IMR-90 (cell line): ENCODE measurements at regions not wholly inside any gene's neighbourhood (a gene's known extent, or its start where the extent isn't known, plus 50 kb on each side); places are given as distances from the start of the nearest gene placed in this dataset.

Source experiments
- ATAC-seq: fragments of 200-7000 bp; cut with Tn5 transposase; 2 replicates; pipeline ENCODE4 v1.9.1; 2020; ENCODE audit warnings: low read depth, mild to moderate bottlenecking, moderate library complexity
- BruUV-seq: library from RNA; stranded (reverse); fragments of 400-500 nt; replicated peaks from 2 replicates; lab custom pipeline; 2021; lab: Mats Ljungman, UMichigan
- CTCF ChIA-PET: fragments of 300-600 bp; formaldehyde crosslinking; extraction: SDS; loops from one replicate; lab custom pipeline; 2021; ENCODE audit warnings: antibody characterized with exemption; lab: Yijun Ruan, JAX
- POLR2A ChIA-PET: fragments of 300-600 bp; sonication (Branson Sonifier 250); formaldehyde crosslinking; loops from one replicate; lab custom pipeline; 2022; ENCODE audit warnings: antibody characterized with exemption; ENCODE audit not compliant: unreplicated experiment; lab: Charles Lee
- DNase-seq: peaks from one replicate; pipeline ENCODE4 v3.0.0; 2013
- H2AFZ ChIP-seq: replicated peaks from 2 replicates; pipeline ENCODE3; 2013; ENCODE audit warnings: low read length, mild to moderate bottlenecking; ENCODE audit not compliant: poor library complexity
- H2AK5ac ChIP-seq: 2 replicates; pipeline ENCODE4 v1.6.1; 2013; ENCODE audit warnings: low read depth, low read length, inconsistent platforms
- H2AK9ac ChIP-seq: replicated peaks from 2 replicates; pipeline ENCODE3; 2013; ENCODE audit warnings: mild to moderate bottlenecking, low read depth, low read length, moderate library complexity; ENCODE audit not compliant: poor library complexity
- H2BK120ac ChIP-seq: 2 replicates; pipeline ENCODE4 v1.6.1; 2013; ENCODE audit warnings: low read depth, low read length, inconsistent platforms
- H2BK15ac ChIP-seq: 3 replicates; pipeline ENCODE4 v1.6.1; 2013; ENCODE audit warnings: low read depth, low read length, inconsistent platforms
- H2BK20ac ChIP-seq: 2 replicates; pipeline ENCODE4 v1.6.1; 2013; ENCODE audit warnings: low read depth, mild to moderate bottlenecking, inconsistent platforms, low read length, moderate library complexity
- H2BK5ac ChIP-seq: 2 replicates; pipeline ENCODE4 v1.6.1; 2013; ENCODE audit warnings: mild to moderate bottlenecking, low read depth, low read length, inconsistent platforms; ENCODE audit not compliant: poor library complexity, severe bottlenecking
- H3K14ac ChIP-seq: replicated peaks from 2 replicates; pipeline ENCODE4 v1.6.1; 2013; ENCODE audit warnings: low read depth, low read length, inconsistent platforms
- H3K18ac ChIP-seq: 2 replicates; pipeline ENCODE4 v1.6.1; 2013; ENCODE audit warnings: low read depth, low read length, control low read depth
- H3K23ac ChIP-seq: 2 replicates; pipeline ENCODE4 v1.6.1; 2013; ENCODE audit warnings: low read depth, low read length, inconsistent platforms
- H3K27ac ChIP-seq: 2 replicates; pipeline ENCODE4 v1.5.1; 2013; ENCODE audit warnings: mild to moderate bottlenecking, control low read depth, low read length; ENCODE audit not compliant: insufficient read depth
- H3K27me3 ChIP-seq: 2 replicates; pipeline ENCODE4 v1.6.1; 2013; ENCODE audit warnings: low read length; ENCODE audit not compliant: control insufficient read depth, insufficient read depth
- H3K36me3 ChIP-seq: 2 replicates; pipeline ENCODE4 v1.6.1; 2013; ENCODE audit warnings: low read length, mixed read lengths; ENCODE audit not compliant: control insufficient read depth, insufficient read depth
- H3K4ac ChIP-seq: 2 replicates; pipeline ENCODE4 v1.6.1; 2013; ENCODE audit warnings: low read depth, low read length, inconsistent platforms
- H3K4me1 ChIP-seq: 2 replicates; pipeline ENCODE4 v1.6.1; 2013; ENCODE audit warnings: low read length, mixed read lengths; ENCODE audit not compliant: control insufficient read depth, insufficient read depth
- H3K4me2 ChIP-seq: 2 replicates; pipeline ENCODE4 v1.6.1; 2013; ENCODE audit warnings: low read depth, mild to moderate bottlenecking, control low read depth, low read length, moderate library complexity
- H3K4me3 ChIP-seq: 2 replicates; pipeline ENCODE4 v1.5.1; 2013; ENCODE audit warnings: low read depth, mild to moderate bottlenecking, control low read depth, low read length, moderate library complexity; ENCODE audit not compliant: insufficient read depth
- H3K56ac ChIP-seq: 2 replicates; pipeline ENCODE4 v1.6.1; 2013; ENCODE audit warnings: low read length, inconsistent platforms; ENCODE audit not compliant: insufficient read depth; ENCODE audit errors: extremely low read depth
- H3K79me1 ChIP-seq, 2 experiments: 2 replicates each; pipeline ENCODE4 v1.6.1; 2013; ENCODE audit warnings: low read length in 2 of 2, inconsistent platforms in 1 of 2, low read depth in 1 of 2
- H3K9ac ChIP-seq: 2 replicates; pipeline ENCODE4 v1.6.1; 2013; ENCODE audit warnings: low read depth, low read length, control low read depth
- H3K9me1 ChIP-seq: 2 replicates; pipeline ENCODE4 v1.6.1; 2013; ENCODE audit warnings: low read length, inconsistent platforms; ENCODE audit not compliant: insufficient read depth
- H3K9me3 ChIP-seq: 2 replicates; pipeline ENCODE4 v1.6.1; 2013; ENCODE audit warnings: low read length; ENCODE audit not compliant: control insufficient read depth, insufficient read depth
- H4K20me1 ChIP-seq: 2 replicates; pipeline ENCODE4 v1.6.1; 2013; ENCODE audit warnings: low read length, inconsistent platforms; ENCODE audit not compliant: insufficient read depth
- H4K5ac ChIP-seq: 2 replicates; pipeline ENCODE4 v1.6.1; 2013; ENCODE audit warnings: mild to moderate bottlenecking, low read depth, low read length, control low read depth
- H4K8ac ChIP-seq, 2 experiments: 2 replicates each; pipeline ENCODE4 v1.6.1; 2013; ENCODE audit warnings: low read depth in 2 of 2, low read length in 2 of 2, control low read depth in 1 of 2, inconsistent platforms in 1 of 2
- H4K91ac ChIP-seq: 2 replicates; pipeline ENCODE4 v1.6.1; 2013; ENCODE audit warnings: low read depth, low read length, inconsistent platforms; ENCODE audit not compliant: insufficient read depth
- CEBPB ChIP-seq: IDR thresholded peaks from 2 replicates; pipeline ENCODE4 v1.6.1; 2012; ENCODE audit warnings: low read depth, low read length, improper control_type of control experiment
- MAFK ChIP-seq: IDR thresholded peaks from 2 replicates; pipeline ENCODE4 v1.6.1; 2012; ENCODE audit warnings: low read depth, low read length, improper control_type of control experiment
- dilution Hi-C: fragments of 300-500 bp; cut with HindIII; formaldehyde crosslinking; loops from one replicate; pipeline ENCODE4 v1.14.3; 2018; ENCODE audit warnings: low sequenced_read_pairs; ENCODE audit not compliant: unreplicated experiment
- in situ Hi-C: fragments of 300-500 bp; cut with MboI; formaldehyde crosslinking; loops from 3 replicates; pipeline ENCODE4 v1.14.3; 2019; ENCODE audit warnings: low sequenced_read_pairs, inconsistent platforms, mixed read lengths
- intact Hi-C: fragments of 100-400 bp; cut with micrococcal nuclease; formaldehyde crosslinking; loops from 2 replicates; pipeline ENCODE4 v1.10.0; 2022

DNA sequence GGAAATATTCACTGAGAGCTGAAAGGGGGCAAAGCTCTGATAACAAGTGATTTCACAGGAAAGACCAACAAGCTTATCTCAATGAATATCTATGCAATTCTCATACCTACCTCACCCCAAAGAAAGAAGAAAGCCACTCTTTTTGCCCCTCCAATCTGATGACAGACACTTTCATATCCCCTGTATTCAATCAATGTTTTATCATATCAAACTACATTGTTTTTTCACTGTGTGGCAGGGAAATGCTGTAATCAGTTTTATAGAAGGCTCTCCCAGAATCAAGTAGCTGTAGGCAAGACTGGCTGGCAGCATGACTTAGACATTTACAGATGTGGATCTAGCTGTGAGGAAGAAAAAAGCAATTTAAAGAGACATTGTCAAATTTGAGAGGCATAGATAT, 81.3 kb upstream of the PIK3C3 start:
- H3K23ac ChIP-seq = no peak overlapping the region
- no peaks in the 10 kb centered on the region for H3K79me1 ChIP-seq
- H3K4me1 ChIP-seq = peaks cover 2% of the 10 kb centered on the region
- H3K4me3 ChIP-seq = no peak overlapping the region
- no peak overlapping the region for H3K9ac ChIP-seq
- no peaks in the 10 kb centered on the region for H3K9me3 ChIP-seq
- no peak overlapping the region for H3K27ac ChIP-seq
- H3K56ac ChIP-seq = no peak overlapping the region
- H3K14ac ChIP-seq = no peak overlapping the region
- no peak overlapping the region for H2BK20ac ChIP-seq
- H3K18ac ChIP-seq = no peak overlapping the region
- H2BK5ac ChIP-seq = no peak overlapping the region
- no peak overlapping the region for H3K4me2 ChIP-seq
- no peak for DNase-seq
- H2AK9ac ChIP-seq = no peak overlapping the region
- intact Hi-C loops (no loop called here), in situ Hi-C loops (no loop called here), dilution Hi-C loops (no loop called here)
- no peak overlapping the region for H4K8ac ChIP-seq
- no peak for ATAC-seq
- H4K91ac ChIP-seq = no peak overlapping the region
- ChIA-PET POLR2A (no interaction called here), CTCF (interaction anchor here (0.7 kb wide), 1 partner anchor 339 kb away, joined by 6 read pairs; no protein-coding TSS in a partner anchor)
- TF ChIP-seq CEBPB (no peak), MAFK (no peak)
- no peaks in the 10 kb centered on the region for H3K9me1 ChIP-seq
- no peak overlapping the region for H2BK120ac ChIP-seq
- no TSS peak for BruUV-seq
- no peak overlapping the region for H3K4ac ChIP-seq
- no peak overlapping the region for H2AFZ ChIP-seq
- no peak overlapping the region for H4K5ac ChIP-seq
- no peaks in the 10 kb centered on the region for H3K27me3 ChIP-seq
- no peak overlapping the region for H2BK15ac ChIP-seq
- H4K20me1 ChIP-seq = no peaks in the 10 kb centered on the region
- no peak overlapping the region for H2AK5ac ChIP-seq
- no peaks in the 10 kb centered on the region for H3K36me3 ChIP-seq
